ENCODE measurements at regions not wholly inside any gene's neighbourhood (a gene's known extent, or its start where the extent isn't known, plus 50 kb on each side); places are given as distances from the start of the nearest gene placed in this dataset.

GRCh38 chr5:125720721-125721120, 702.5 kb upstream of the GRAMD2B start:
- H3K36me3 ChIP-seq (ENCODE audit: control insufficient read depth, low read depth, low read length) = no peaks in the 10 kb centered on the region
- no peak overlapping the region for H3K4me3 ChIP-seq (ENCODE audit: low read length)
- H3K9me3 ChIP-seq (ENCODE audit: control insufficient read depth, low read depth, low read length) = no peaks in the 10 kb centered on the region
- H3K27me3 ChIP-seq (ENCODE audit: control insufficient read depth, insufficient read depth, low read length) = no peaks in the 10 kb centered on the region
- peaks cover 16% of the 10 kb centered on the region for H3K4me1 ChIP-seq (ENCODE audit: control insufficient read depth, low read depth, low read length)
- H3K27ac ChIP-seq (ENCODE audit: low read length) = no peak overlapping the region
- H3K9ac ChIP-seq (ENCODE audit: low read length) = no peak overlapping the region

DNA sequence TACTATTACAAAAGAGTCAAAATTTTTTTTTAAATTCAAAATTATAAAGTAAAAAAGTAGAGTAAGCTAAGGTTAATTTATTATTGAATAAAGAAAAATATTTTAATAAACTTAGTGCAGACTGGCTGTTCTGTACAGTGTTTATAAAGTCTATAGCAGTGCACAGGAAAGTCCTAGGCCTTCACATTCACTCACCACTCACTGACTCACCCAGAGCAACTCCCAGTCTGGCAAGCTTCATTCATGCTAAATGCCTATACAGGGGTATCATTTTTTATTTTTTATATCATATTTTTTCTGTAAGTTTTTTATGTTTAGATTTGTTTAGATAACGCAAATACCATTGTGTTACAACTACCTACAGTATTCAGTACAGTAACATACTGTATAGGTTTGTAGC, 700.7 kb upstream of the GRAMD2B start:
- no peak overlapping the region for H3K9ac ChIP-seq (ENCODE audit: low read length)
- H3K27ac ChIP-seq (ENCODE audit: low read length) = no peak overlapping the region
- H3K4me1 ChIP-seq (ENCODE audit: control insufficient read depth, low read depth, low read length) = peaks cover 16% of the 10 kb centered on the region
- no peaks in the 10 kb centered on the region for H3K27me3 ChIP-seq (ENCODE audit: control insufficient read depth, insufficient read depth, low read length)
- H3K9me3 ChIP-seq (ENCODE audit: control insufficient read depth, low read depth, low read length) = no peaks in the 10 kb centered on the region
- H3K4me3 ChIP-seq (ENCODE audit: low read length) = no peak overlapping the region
- H3K36me3 ChIP-seq (ENCODE audit: control insufficient read depth, low read depth, low read length) = no peaks in the 10 kb centered on the region

GRCh38 chr5:125725691-125726090, 697.5 kb upstream of the GRAMD2B start:
- H3K27me3 ChIP-seq (ENCODE audit: control insufficient read depth, insufficient read depth, low read length) = no peaks in the 10 kb centered on the region
- H3K9me3 ChIP-seq (ENCODE audit: control insufficient read depth, low read depth, low read length) = no peaks in the 10 kb centered on the region
- H3K27ac ChIP-seq (ENCODE audit: low read length) = no peak overlapping the region
- H3K4me1 ChIP-seq (ENCODE audit: control insufficient read depth, low read depth, low read length) = peaks cover 3% of the 10 kb centered on the region
- H3K4me3 ChIP-seq (ENCODE audit: low read length) = no peak overlapping the region
- no peaks in the 10 kb centered on the region for H3K36me3 ChIP-seq (ENCODE audit: control insufficient read depth, low read depth, low read length)
- H3K9ac ChIP-seq (ENCODE audit: low read length) = no peak overlapping the region

GRCh38 chr5:125743939-125744338, 679.3 kb upstream of the GRAMD2B start:
- Histone ChIP-seq H3K9me3 (ENCODE audit: control insufficient read depth, low read depth, low read length) (no peaks in the 10 kb centered on the region), H3K27ac (ENCODE audit: low read length) (no peak overlapping the region), H3K4me3 (ENCODE audit: low read length) (no peak overlapping the region), H3K9ac (ENCODE audit: low read length) (no peak overlapping the region), H3K36me3 (ENCODE audit: control insufficient read depth, low read depth, low read length) (no peaks in the 10 kb centered on the region), H3K4me1 (ENCODE audit: control insufficient read depth, low read depth, low read length) (no peaks in the 10 kb centered on the region), H3K27me3 (ENCODE audit: control insufficient read depth, insufficient read depth, low read length) (no peaks in the 10 kb centered on the region)

- Histone ChIP-seq H3K4me1 (ENCODE audit: control insufficient read depth, low read depth, low read length) (no peaks in the 10 kb centered on the region), H3K36me3 (ENCODE audit: control insufficient read depth, low read depth, low read length) (no peaks in the 10 kb centered on the region), H3K27ac (ENCODE audit: low read length) (no peak overlapping the region), H3K4me3 (ENCODE audit: low read length) (no peak overlapping the region), H3K27me3 (ENCODE audit: control insufficient read depth, insufficient read depth, low read length) (no peaks in the 10 kb centered on the region), H3K9me3 (ENCODE audit: control insufficient read depth, low read depth, low read length) (no peaks in the 10 kb centered on the region), H3K9ac (ENCODE audit: low read length) (no peak overlapping the region)
Observed at GRCh38 chr5:125746917-125747316, 676.3 kb upstream of the GRAMD2B start.

- no peaks in the 10 kb centered on the region for H3K9me3 ChIP-seq (ENCODE audit: control insufficient read depth, low read depth, low read length)
Observed at GRCh38 chr5:125750147-125750860, 672.9 kb upstream of the GRAMD2B start.

GRCh38 chr5:125750861-125751186, 672.4 kb upstream of the GRAMD2B start:
- Histone ChIP-seq H3K27ac (ENCODE audit: low read length) (no peak overlapping the region), H3K27me3 (ENCODE audit: control insufficient read depth, insufficient read depth, low read length) (no peaks in the 10 kb centered on the region), H3K4me3 (ENCODE audit: low read length) (no peak overlapping the region), H3K36me3 (ENCODE audit: control insufficient read depth, low read depth, low read length) (no peaks in the 10 kb centered on the region), H3K9ac (ENCODE audit: low read length) (no peak overlapping the region), H3K9me3 (ENCODE audit: control insufficient read depth, low read depth, low read length) (no peaks in the 10 kb centered on the region), H3K4me1 (ENCODE audit: control insufficient read depth, low read depth, low read length) (no peaks in the 10 kb centered on the region)

More at GRCh38 chr5:125750147-125750860, 672.9 kb upstream of the GRAMD2B start:
- Histone ChIP-seq H3K27ac (ENCODE audit: low read length) (no peak overlapping the region), H3K9ac (ENCODE audit: low read length) (no peak overlapping the region), H3K27me3 (ENCODE audit: control insufficient read depth, insufficient read depth, low read length) (no peaks in the 10 kb centered on the region), H3K4me1 (ENCODE audit: control insufficient read depth, low read depth, low read length) (no peaks in the 10 kb centered on the region), H3K36me3 (ENCODE audit: control insufficient read depth, low read depth, low read length) (no peaks in the 10 kb centered on the region), H3K4me3 (ENCODE audit: low read length) (no peak overlapping the region)

- H3K4me3 ChIP-seq (ENCODE audit: low read length) = no peak overlapping the region
- no peaks in the 10 kb centered on the region for H3K36me3 ChIP-seq (ENCODE audit: control insufficient read depth, low read depth, low read length)
- H3K4me1 ChIP-seq (ENCODE audit: control insufficient read depth, low read depth, low read length) = no peaks in the 10 kb centered on the region
- no peaks in the 10 kb centered on the region for H3K9me3 ChIP-seq (ENCODE audit: control insufficient read depth, low read depth, low read length)
- no peaks in the 10 kb centered on the region for H3K27me3 ChIP-seq (ENCODE audit: control insufficient read depth, insufficient read depth, low read length)
- H3K9ac ChIP-seq (ENCODE audit: low read length) = no peak overlapping the region
- H3K27ac ChIP-seq (ENCODE audit: low read length) = no peak overlapping the region
Observed at GRCh38 chr5:125756456-125756855, 666.8 kb upstream of the GRAMD2B start.

DNA sequence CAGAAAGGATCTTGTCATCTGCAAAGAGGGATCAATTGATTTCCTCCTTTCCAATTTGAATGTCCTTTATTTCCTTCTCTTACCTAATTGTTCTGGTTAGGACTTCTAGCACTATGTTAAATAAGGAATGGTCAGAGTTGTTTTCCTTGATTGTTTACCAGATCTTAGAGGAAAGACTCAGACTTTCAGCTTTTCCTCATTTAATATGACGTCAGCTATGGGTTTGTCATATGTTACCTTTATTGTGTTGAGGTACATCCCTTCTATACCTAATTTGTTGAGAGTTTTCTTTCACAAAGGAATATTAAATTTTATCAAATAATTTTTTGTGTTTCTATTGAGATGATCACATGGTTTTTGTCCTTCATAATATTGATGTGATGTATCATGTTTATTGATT, 656.5 kb upstream of the GRAMD2B start:
- no peak overlapping the region for H3K9ac ChIP-seq (ENCODE audit: low read length)
- no peaks in the 10 kb centered on the region for H3K36me3 ChIP-seq (ENCODE audit: control insufficient read depth, low read depth, low read length)
- no peaks in the 10 kb centered on the region for H3K27me3 ChIP-seq (ENCODE audit: control insufficient read depth, insufficient read depth, low read length)
- H3K4me1 ChIP-seq (ENCODE audit: control insufficient read depth, low read depth, low read length) = no peaks in the 10 kb centered on the region
- H3K9me3 ChIP-seq (ENCODE audit: control insufficient read depth, low read depth, low read length) = no peaks in the 10 kb centered on the region
- H3K27ac ChIP-seq (ENCODE audit: low read length) = no peak overlapping the region
- no peak overlapping the region for H3K4me3 ChIP-seq (ENCODE audit: low read length)

- Histone ChIP-seq H3K27ac (ENCODE audit: low read length) (no peak overlapping the region), H3K9me3 (ENCODE audit: control insufficient read depth, low read depth, low read length) (no peaks in the 10 kb centered on the region), H3K27me3 (ENCODE audit: control insufficient read depth, insufficient read depth, low read length) (no peaks in the 10 kb centered on the region), H3K9ac (ENCODE audit: low read length) (no peak overlapping the region), H3K4me1 (ENCODE audit: control insufficient read depth, low read depth, low read length) (no peaks in the 10 kb centered on the region), H3K36me3 (ENCODE audit: control insufficient read depth, low read depth, low read length) (no peaks in the 10 kb centered on the region), H3K4me3 (ENCODE audit: low read length) (no peak overlapping the region)
Observed at GRCh38 chr5:125775896-125776295, 647.3 kb upstream of the GRAMD2B start.

DNA sequence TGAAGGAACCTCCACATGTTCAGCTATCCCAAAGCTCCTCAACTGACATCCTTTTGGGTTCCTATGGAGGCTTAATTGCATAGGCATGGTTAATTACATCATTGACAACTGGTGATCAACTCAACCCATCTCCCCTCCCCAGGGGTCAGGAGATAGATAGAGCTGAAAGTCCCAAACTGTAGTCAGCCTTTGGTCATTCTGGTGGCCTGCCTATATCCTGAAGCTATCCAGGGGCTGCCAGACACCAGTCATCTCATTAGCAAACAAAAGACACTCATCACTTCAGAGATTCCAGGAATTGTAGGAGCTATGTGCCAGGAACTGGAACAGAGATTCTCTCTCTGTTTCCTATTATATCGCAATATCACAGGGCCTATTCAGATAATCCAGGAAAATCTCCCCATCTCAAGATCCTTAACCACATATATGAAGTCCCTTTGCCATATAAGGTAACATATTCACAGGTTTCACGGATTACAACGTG, 646.5 kb upstream of the GRAMD2B start:
- Histone ChIP-seq H3K9ac (ENCODE audit: low read length) (no peak overlapping the region), H3K27ac (ENCODE audit: low read length) (no peak overlapping the region), H3K36me3 (ENCODE audit: control insufficient read depth, low read depth, low read length) (no peaks in the 10 kb centered on the region), H3K4me1 (ENCODE audit: control insufficient read depth, low read depth, low read length) (no peaks in the 10 kb centered on the region), H3K4me3 (ENCODE audit: low read length) (no peak overlapping the region), H3K9me3 (ENCODE audit: control insufficient read depth, low read depth, low read length) (no peaks in the 10 kb centered on the region), H3K27me3 (ENCODE audit: control insufficient read depth, insufficient read depth, low read length) (no peaks in the 10 kb centered on the region)

- Histone ChIP-seq H3K27ac (ENCODE audit: low read length) (no peak overlapping the region), H3K27me3 (ENCODE audit: control insufficient read depth, insufficient read depth, low read length) (no peaks in the 10 kb centered on the region), H3K9me3 (ENCODE audit: control insufficient read depth, low read depth, low read length) (no peaks in the 10 kb centered on the region), H3K9ac (ENCODE audit: low read length) (no peak overlapping the region), H3K4me1 (ENCODE audit: control insufficient read depth, low read depth, low read length) (no peaks in the 10 kb centered on the region), H3K4me3 (ENCODE audit: low read length) (no peak overlapping the region), H3K36me3 (ENCODE audit: control insufficient read depth, low read depth, low read length) (no peaks in the 10 kb centered on the region)
Observed at GRCh38 chr5:125778791-125779190, 644.4 kb upstream of the GRAMD2B start.

All from iPS-18a (cell line).